Cardiac muscle cell (in vitro differentiated cells and primary cell): ENCODE measurements at regions not wholly inside any gene's neighbourhood (a gene's known extent, or its start where the extent isn't known, plus 50 kb on each side); places are given as distances from the start of the nearest gene placed in this dataset.

Experiments
- DNase-seq, 2 donors: peaks; one replicate each; pipeline versions ENCODE4 v3.0.0 to v3.0.0-alpha.2; 2010 to 2017; ENCODE audit warnings: low read depth in 1 of 2, low spot score in 1 of 2
- H3K27ac ChIP-seq: fragments of 200-600 bp; sonication (generic); 2 replicates; pipeline ENCODE4 v1.5.1; 2016
- H3K27me3 ChIP-seq: fragments of 200-600 bp; sonication (generic); 2 replicates; pipeline ENCODE4 v1.6.0; 2016; ENCODE audit warnings: control low read depth
- H3K36me3 ChIP-seq: fragments of 200-600 bp; sonication (generic); 2 replicates; pipeline ENCODE4 v1.5.1; 2016; ENCODE audit warnings: control low read depth
- H3K4me1 ChIP-seq: fragments of 200-600 bp; sonication (generic); 2 replicates; pipeline ENCODE4 v1.8.1; 2017; ENCODE audit warnings: low read depth, mild to moderate bottlenecking, mixed run types
- H3K4me3 ChIP-seq: fragments of 200-600 bp; sonication (generic); 2 replicates; pipeline ENCODE4 v1.5.1; 2016; ENCODE audit warnings: mild to moderate bottlenecking
- H3K9me3 ChIP-seq: fragments of 200-600 bp; sonication (generic); 2 replicates; pipeline ENCODE4 v1.5.1; 2017; ENCODE audit warnings: low read depth, mild to moderate bottlenecking, control low read depth
- TF ChIP-seq, protein P1 (sequence below): IDR thresholded peaks from 2 replicates; pipeline ENCODE4 v1.5.1; 2012; ENCODE audit warnings: low read depth, mild to moderate bottlenecking, low read length

DNA sequence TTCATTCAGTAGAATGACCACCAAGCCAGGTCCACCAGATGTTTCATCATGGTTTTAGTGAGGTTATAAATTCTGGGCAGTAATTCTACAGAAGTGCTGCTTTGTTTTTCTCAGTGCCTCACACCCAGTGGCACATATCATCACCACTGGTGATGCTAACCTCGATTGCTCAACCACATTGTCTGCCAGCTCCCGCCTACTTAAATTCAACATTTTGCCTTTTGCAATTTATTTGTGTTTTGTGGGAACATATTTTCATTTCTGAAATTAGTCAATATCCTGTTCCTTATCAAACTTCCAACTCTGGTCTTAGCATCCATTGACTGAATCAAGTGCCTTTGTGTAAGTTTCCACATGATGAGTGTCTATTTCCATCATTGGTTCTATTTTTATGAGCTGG, 62.3 kb upstream of the TMEM178A start:
- Histone ChIP-seq H3K27ac (no peak overlapping the region), H3K27me3 (no peaks in the 10 kb centered on the region), H3K36me3 (no peaks in the 10 kb centered on the region), H3K4me3 (no peak overlapping the region), H3K4me1 (peaks cover 9% of the 10 kb centered on the region), H3K9me3 (no peaks in the 10 kb centered on the region)
- DNase-seq, result peak in 1 of 2 donors; percentile 71
- TF ChIP-seq, protein P1, sequence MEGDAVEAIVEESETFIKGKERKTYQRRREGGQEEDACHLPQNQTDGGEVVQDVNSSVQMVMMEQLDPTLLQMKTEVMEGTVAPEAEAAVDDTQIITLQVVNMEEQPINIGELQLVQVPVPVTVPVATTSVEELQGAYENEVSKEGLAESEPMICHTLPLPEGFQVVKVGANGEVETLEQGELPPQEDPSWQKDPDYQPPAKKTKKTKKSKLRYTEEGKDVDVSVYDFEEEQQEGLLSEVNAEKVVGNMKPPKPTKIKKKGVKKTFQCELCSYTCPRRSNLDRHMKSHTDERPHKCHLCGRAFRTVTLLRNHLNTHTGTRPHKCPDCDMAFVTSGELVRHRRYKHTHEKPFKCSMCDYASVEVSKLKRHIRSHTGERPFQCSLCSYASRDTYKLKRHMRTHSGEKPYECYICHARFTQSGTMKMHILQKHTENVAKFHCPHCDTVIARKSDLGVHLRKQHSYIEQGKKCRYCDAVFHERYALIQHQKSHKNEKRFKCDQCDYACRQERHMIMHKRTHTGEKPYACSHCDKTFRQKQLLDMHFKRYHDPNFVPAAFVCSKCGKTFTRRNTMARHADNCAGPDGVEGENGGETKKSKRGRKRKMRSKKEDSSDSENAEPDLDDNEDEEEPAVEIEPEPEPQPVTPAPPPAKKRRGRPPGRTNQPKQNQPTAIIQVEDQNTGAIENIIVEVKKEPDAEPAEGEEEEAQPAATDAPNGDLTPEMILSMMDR, result no peak

DNA sequence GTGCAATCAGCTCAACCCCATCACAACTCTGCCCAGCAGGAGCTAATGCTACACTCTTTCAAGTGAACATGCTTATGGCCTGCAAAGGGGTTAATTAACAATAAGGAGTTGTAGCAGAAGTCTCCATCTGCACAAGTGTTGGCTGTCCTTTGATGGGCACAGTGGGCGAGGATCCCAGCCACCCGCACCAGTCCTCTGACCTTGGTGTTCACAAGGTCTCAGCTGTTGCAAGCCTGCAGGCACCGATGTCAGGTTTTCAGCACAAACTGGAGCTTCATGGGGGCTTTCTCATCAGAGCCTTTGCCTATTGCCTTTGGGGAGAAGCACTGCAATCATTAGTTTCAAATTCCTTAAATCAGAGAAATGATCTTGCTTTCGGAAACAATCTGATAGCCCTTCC, 60.9 kb upstream of the TMEM178A start:
- Histone ChIP-seq H3K36me3 (no peaks in the 10 kb centered on the region), H3K27ac (no peak overlapping the region), H3K9me3 (no peaks in the 10 kb centered on the region), H3K27me3 (no peaks in the 10 kb centered on the region), H3K4me1 (peaks cover 21% of the 10 kb centered on the region), H3K4me3 (no peak overlapping the region)
- TF ChIP-seq, protein P1, result no peak
- no peak for DNase-seq

DNA sequence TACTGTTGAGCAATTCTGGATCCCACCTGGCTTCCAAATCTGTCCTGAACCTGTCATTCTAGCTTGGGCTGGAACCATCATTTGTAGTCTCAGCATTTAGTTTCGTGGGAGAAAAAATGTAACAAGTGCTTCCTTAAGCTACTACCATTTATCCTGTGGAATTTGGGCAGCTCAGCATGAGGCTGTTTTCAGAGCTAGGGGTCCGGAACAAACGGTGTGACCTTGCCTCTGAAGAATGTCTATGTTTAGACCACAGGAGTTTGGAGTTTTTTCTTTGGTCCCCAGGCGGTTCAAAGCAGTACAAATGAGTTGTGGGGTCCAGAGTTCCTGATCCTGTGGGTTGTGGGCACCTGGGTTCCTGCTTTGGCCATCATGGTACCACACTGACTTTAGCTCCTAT, 59.1 kb upstream of the TMEM178A start:
- H3K36me3 ChIP-seq, result no peaks in the 10 kb centered on the region
- no peak overlapping the region for H3K27ac ChIP-seq

DNA sequence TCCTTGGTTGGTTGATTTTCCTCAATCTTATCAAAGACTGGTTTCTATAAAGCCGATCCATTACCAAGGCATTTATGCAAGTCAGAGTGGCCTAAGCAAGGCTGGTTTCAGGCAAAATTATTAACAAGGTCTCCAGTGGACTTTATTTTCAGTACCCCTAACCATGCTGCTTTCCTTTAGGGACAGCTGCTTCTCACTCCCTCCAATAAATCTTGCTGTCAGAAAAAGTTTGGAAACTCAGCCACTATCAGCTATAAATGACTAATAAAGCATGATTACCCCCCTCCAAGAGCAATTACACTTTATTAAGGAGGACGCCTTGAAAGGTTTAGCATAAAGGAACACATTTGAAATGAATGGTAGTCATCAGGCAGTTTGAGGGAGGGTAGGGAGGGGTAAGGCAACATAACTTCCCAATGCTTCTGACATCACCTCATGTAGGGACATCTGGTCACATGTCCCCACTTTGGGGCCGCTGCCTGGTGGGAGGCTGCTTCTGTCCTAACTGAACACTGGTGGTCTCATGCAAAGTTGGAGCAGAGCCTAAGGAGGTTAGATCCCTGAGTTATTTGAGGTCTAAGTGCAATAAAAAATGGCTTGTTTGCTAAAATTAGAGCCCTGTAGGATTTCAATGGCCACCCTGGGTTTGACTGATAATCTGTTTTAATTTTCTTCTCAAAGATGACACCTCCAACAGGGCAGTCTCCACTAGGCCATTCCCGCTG, 58.0 kb upstream of the TMEM178A start:
- no peaks in the 10 kb centered on the region for H3K36me3 ChIP-seq
- H3K4me1 ChIP-seq, result peaks cover 21% of the 10 kb centered on the region
- H3K27ac ChIP-seq, result no peak overlapping the region
- H3K27me3 ChIP-seq, result no peaks in the 10 kb centered on the region
- H3K4me3 ChIP-seq, result no peak overlapping the region
- DNase-seq, result no peak
- TF ChIP-seq, protein P1, result no peak
- no peaks in the 10 kb centered on the region for H3K9me3 ChIP-seq

More for the DNA sequence above, 59.1 kb upstream of the TMEM178A start:
- Histone ChIP-seq H3K9me3 (no peaks in the 10 kb centered on the region), H3K4me3 (no peak overlapping the region), H3K27me3 (no peaks in the 10 kb centered on the region), H3K4me1 (peaks cover 21% of the 10 kb centered on the region)
- TF ChIP-seq, protein P1, result no peak
- DNase-seq, result no peak

DNA sequence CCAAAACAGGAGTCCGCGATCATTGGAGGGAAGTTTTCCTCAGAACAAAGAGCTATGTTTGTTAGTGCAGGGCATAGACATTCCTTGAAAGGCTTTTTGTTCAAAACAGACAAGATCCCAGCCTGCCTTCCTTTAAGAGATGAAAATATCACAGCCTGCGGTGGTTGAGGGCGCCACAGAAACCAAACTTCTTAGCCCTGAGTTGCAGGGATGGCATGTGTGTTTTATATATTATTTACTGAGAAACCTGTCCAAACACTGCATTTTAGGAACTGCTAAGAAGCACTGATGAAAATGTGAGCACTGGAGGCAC, 57.5 kb upstream of the TMEM178A start:
- TF ChIP-seq, protein P1, result no peak
- Histone ChIP-seq H3K36me3 (no peaks in the 10 kb centered on the region), H3K27ac (peak overlapping the region; percentile 84), H3K27me3 (no peaks in the 10 kb centered on the region), H3K9me3 (no peaks in the 10 kb centered on the region), H3K4me1 (peaks cover 21% of the 10 kb centered on the region), H3K4me3 (no peak overlapping the region)
- DNase-seq, result no peak
